WERI-Rb-1 (cell line): ENCODE measurements at regions not wholly inside any gene's neighbourhood (a gene's known extent, or its start where the extent isn't known, plus 50 kb on each side); places are given as distances from the start of the nearest gene placed in this dataset.

ENCODE experiments used
- DNase-seq: peaks from one replicate; pipeline ENCODE4 v3.0.0-alpha.2; 2020
- H3K27ac ChIP-seq: fragments of 250-450 bp; sonication (Bioruptor Pico); 2 replicates; pipeline ENCODE4 v1.5.1; 2020; ENCODE audit warnings: mild to moderate bottlenecking, moderate library complexity
- H3K27me3 ChIP-seq: fragments of 250-450 bp; sonication (Bioruptor Pico); 2 replicates; pipeline ENCODE4 v1.5.1; 2021; ENCODE audit warnings: mild to moderate bottlenecking, low read depth, moderate library complexity; ENCODE audit not compliant: insufficient read depth, severe bottlenecking
- H3K36me3 ChIP-seq: fragments of 250-450 bp; sonication (Bioruptor Pico); 2 replicates; pipeline ENCODE4 v1.5.1; 2020; ENCODE audit warnings: mild to moderate bottlenecking, moderate library complexity
- H3K4me3 ChIP-seq: 2 replicates; pipeline ENCODE4 v1.5.1; 2011; ENCODE audit warnings: low read depth, mild to moderate bottlenecking, control low read depth, low read length
- H3K9me3 ChIP-seq: fragments of 250-450 bp; sonication (Bioruptor Pico); 2 replicates; pipeline ENCODE4 v1.5.1; 2021; ENCODE audit warnings: mild to moderate bottlenecking, moderate library complexity; ENCODE audit not compliant: severe bottlenecking
- TF ChIP-seq, protein P1 (sequence below): IDR thresholded peaks from 2 replicates; pipeline ENCODE4 v1.5.1; 2011; ENCODE audit warnings: low read depth, mild to moderate bottlenecking, control low read depth, inconsistent platforms, low read length

DNA sequence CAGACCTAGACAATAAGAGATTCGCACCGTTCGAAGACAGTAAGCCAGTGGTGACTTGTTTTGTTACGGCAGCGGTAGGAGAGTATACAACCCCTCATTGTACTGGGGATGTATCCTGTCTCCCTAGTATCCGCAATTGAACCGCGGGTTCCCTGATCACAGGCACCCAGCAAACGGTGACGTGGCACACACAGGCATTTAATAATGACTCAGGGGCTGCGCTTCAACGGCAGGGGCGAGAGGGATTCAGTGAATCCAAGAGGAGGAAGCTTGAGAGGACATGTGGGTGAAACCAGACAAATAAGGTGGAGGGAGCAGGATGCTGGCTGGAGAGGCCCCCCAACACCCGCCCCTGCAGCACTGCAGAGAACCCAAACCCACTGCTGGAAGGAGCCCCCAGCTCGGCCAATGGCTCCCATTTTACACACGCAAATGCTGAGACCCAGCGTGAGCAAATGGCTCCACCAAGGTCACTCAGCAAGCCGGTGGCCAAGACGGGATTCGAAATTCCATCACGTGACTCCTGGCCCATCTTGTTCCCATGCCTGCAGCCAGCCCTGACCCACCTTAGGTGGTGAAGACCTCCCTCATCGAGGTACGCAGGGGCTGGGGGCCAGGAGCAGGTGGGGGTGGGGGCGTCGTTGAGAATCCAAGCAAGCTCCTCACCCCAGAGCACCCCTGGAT lies 149.9 kb downstream of the SYF2 start:
- no peak overlapping the region for H3K4me3 ChIP-seq
- no peaks in the 10 kb centered on the region for H3K36me3 ChIP-seq
- TF ChIP-seq, protein P1, sequence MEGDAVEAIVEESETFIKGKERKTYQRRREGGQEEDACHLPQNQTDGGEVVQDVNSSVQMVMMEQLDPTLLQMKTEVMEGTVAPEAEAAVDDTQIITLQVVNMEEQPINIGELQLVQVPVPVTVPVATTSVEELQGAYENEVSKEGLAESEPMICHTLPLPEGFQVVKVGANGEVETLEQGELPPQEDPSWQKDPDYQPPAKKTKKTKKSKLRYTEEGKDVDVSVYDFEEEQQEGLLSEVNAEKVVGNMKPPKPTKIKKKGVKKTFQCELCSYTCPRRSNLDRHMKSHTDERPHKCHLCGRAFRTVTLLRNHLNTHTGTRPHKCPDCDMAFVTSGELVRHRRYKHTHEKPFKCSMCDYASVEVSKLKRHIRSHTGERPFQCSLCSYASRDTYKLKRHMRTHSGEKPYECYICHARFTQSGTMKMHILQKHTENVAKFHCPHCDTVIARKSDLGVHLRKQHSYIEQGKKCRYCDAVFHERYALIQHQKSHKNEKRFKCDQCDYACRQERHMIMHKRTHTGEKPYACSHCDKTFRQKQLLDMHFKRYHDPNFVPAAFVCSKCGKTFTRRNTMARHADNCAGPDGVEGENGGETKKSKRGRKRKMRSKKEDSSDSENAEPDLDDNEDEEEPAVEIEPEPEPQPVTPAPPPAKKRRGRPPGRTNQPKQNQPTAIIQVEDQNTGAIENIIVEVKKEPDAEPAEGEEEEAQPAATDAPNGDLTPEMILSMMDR: no peak
- DNase-seq: no peak
- no peaks in the 10 kb centered on the region for H3K9me3 ChIP-seq
- H3K27me3 ChIP-seq: no peaks in the 10 kb centered on the region
- H3K27ac ChIP-seq: no peak overlapping the region

DNA sequence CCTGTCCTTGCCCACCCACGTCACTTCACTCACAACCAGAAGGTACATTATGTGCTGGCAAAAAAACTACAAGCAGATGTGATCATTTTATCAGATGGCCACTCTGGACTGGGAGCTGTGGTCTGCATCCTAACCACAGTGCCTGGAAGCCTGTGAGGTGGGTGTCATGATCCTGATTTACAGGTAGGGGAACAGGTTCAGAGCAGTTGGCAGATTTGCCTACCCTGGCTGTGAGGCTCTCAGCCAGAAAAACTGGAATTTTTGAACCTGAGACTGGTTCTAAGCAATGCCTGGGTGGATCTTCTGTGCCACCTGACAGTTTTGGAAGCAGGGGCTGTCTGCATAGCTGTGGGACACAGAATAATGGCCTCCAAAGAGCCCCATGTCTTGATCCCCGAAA lies 150.8 kb downstream of the SYF2 start:
- H3K9me3 ChIP-seq: no peaks in the 10 kb centered on the region
- H3K36me3 ChIP-seq: no peaks in the 10 kb centered on the region
- H3K27ac ChIP-seq: no peak overlapping the region
- no peak overlapping the region for H3K4me3 ChIP-seq
- DNase-seq: no peak
- TF ChIP-seq, protein P1: no peak
- no peaks in the 10 kb centered on the region for H3K27me3 ChIP-seq

DNA sequence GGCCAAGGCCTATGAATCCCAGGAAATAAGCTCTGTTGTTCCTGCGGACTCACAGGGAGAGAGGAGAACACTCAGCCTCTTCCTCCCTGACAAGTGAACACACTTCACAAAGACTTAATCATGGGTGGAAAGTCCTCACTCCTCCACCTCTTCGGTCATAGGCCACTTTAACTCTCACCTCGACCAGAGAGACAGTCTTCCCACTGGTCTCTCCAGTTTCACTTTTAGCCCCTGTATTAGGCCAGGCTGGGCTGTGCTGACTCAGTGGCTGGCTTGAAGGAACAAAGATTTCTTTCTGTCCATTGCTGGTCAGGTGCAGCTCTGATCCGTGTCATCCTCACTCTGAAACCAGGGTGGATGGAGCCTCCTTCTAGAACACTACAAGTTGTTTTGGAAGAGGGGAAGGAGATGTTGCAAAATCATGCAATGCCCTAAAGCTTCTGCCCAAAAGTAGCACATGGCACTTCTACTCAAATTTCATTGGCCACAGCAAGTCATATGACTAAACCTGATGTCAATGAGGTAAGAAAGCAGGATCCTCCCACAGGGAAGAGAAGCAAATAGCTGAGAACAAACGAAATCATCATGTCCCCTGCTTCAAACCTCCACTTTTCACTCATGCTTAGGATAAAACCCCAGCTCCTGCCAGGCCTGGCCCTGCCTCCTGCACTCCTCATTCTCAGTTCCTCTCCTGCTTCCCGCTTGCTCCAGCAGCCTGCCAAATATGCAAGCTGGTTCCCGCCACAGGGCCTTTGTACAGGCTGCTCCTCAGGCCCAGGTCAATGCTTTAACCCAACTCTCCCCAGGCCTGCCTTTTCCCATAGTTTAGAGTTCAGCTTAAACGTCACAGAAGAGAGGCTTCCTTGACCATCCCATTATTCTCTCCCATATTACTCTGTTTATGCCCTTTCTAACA lies 150.5 kb upstream of the RUNX3 start:
- DNase-seq: no peak
- TF ChIP-seq, protein P1: no peak
- no peak overlapping the region for H3K4me3 ChIP-seq
- H3K36me3 ChIP-seq: no peaks in the 10 kb centered on the region
- no peaks in the 10 kb centered on the region for H3K27me3 ChIP-seq
- no peaks in the 10 kb centered on the region for H3K9me3 ChIP-seq
- H3K27ac ChIP-seq: no peak overlapping the region

DNA sequence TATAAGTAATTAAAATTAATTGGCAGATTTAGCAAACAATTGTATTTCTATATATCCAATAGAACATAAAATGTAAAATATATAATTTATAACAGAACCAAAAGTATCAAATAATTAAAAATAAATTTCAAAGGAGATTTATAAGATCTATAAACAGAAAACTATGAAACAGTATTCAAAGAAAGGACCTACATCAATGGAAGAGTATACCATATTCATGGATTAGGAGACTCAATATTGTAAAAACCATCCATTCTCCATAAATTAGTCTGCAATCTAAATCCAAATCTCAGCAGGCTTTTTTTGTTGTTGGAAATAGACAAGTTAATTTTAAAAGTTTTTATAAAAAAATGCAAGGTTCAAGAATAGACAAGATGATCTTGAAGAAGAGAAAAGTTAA lies 149.0 kb upstream of the RUNX3 start:
- Histone ChIP-seq H3K27ac (no peak overlapping the region), H3K4me3 (no peak overlapping the region), H3K36me3 (no peaks in the 10 kb centered on the region), H3K27me3 (no peaks in the 10 kb centered on the region), H3K9me3 (no peaks in the 10 kb centered on the region)
- TF ChIP-seq, protein P1: no peak
- DNase-seq: no peak

DNA sequence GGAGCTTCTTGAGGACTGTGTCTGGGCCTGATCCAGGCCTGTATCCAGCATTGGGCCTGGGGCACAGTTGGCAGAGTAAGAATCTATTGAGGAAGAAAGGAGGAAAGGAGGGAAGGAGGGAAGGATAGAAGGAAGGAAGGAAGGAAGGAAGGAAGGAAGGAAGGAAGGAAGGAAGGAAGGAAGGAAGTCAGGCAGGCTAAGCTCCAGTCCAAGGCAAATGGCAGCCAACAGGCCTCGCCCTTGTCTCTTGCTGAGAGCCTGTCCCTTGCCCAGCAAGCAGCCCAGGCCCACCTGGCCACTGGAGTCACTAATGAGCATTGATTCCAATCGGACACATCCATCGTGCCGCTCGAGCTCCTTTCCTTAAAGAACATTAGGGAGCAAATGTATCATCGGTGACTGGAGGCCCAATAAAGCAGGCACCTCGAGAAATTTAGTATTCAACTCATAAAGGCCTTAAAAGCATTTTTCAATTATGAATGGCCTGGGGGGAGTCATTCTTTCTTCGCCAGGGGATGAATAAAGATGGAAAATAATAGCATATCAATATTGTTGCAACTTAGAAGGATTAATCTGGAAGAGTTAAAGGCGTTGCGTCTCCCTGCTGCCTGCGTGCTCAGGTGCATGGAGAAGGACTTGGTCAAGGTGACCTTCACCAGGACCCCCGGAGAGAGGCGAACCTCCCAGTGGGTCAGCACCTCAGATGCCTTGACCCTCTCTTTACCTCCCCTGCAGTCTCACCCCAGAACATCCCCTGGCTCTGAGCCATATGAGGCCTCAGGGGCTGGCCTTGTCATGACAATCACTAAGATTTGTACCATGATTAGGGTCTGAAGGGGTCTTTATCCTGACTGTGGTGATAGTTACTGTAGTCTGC lies 144.5 kb upstream of the RUNX3 start:
- Histone ChIP-seq H3K36me3 (no peaks in the 10 kb centered on the region), H3K4me3 (no peak overlapping the region), H3K27me3 (no peaks in the 10 kb centered on the region), H3K9me3 (no peaks in the 10 kb centered on the region), H3K27ac (no peak overlapping the region)
- no peak for DNase-seq
- TF ChIP-seq, protein P1: no peak
